Gastroesophageal sphincter (tissue), 3 donors: ENCODE measurements at regions not wholly inside any gene's neighbourhood (a gene's known extent, or its start where the extent isn't known, plus 50 kb on each side); places are given as distances from the start of the nearest gene placed in this dataset.

Experiments used
- CTCF ChIP-seq, 4 experiments: fragments of 200-600 bp in 2 of 4; fragments of 450-650 bp in 2 of 4; sonication (generic) in 1 of 4; IDR thresholded peaks; one replicate each; pipeline ENCODE4 v1.5.1; 2017 to 2019; ENCODE audit warnings: antibody characterized with exemption in 4 of 4, mild to moderate bottlenecking in 2 of 4, moderate library complexity in 2 of 4
- EP300 ChIP-seq: sonication (generic); formaldehyde crosslinking; IDR thresholded peaks from one replicate; pipeline ENCODE4 v1.6.1; 2017; ENCODE audit warnings: antibody characterized with exemption, mild to moderate bottlenecking
- POLR2A ChIP-seq, 2 donors: fragments of 450-650 bp; IDR thresholded peaks; one replicate each; pipeline ENCODE4 v1.6.1; 2017; ENCODE audit warnings: antibody characterized with exemption in 2 of 2, mild to moderate bottlenecking in 2 of 2, moderate library complexity in 1 of 2
- POLR2AphosphoS5 ChIP-seq: sonication (generic); formaldehyde crosslinking; IDR thresholded peaks from one replicate; pipeline ENCODE4 v1.6.1; 2017; ENCODE audit warnings: antibody characterized with exemption

GRCh38 chr20:46837083-46837482 is 57.6 kb upstream of the EYA2 start:
- no peak for TF ChIP-seq CTCF (IDR thresholded peaks at IDR 0.05)
- TF ChIP-seq POLR2AphosphoS5 = no peak
- no peak for TF ChIP-seq EP300
- no peak for TF ChIP-seq POLR2A (IDR thresholded peaks at IDR 0.05)
